Upper lobe of left lung (tissue), 6 donors: ENCODE measurements at regions not wholly inside any gene's neighbourhood (a gene's known extent, or its start where the extent isn't known, plus 50 kb on each side); places are given as distances from the start of the nearest gene placed in this dataset.
A peak's percentile ranks its signal among the peaks of the same experiment; 100 is the strongest.

ENCODE experiments used
- ATAC-seq, 2 donors: fragments of 200-7000 bp; cut with Tn5 transposase; one replicate each; pipeline ENCODE4 v1.9.1; 2022; ENCODE audit warnings: mild to moderate bottlenecking in 2 of 2, moderate library complexity in 2 of 2; ENCODE audit not compliant: low FRiP score in 2 of 2
- DNase-seq, 2 donors: peaks; one replicate each; pipeline ENCODE4 v3.0.0-alpha.2; 2019 to 2020
- H3K27ac ChIP-seq, 4 donors: fragments of 200-600 bp; sonication (generic); one replicate each; pipeline ENCODE4 v1.5.1; 2016 to 2019
- H3K27me3 ChIP-seq, 4 donors: fragments of 200-600 bp; sonication (generic); one replicate each; pipeline ENCODE4 v1.5.1; 2017 to 2019
- H3K36me3 ChIP-seq, 4 donors: fragments of 200-600 bp; sonication (generic); one replicate each; pipeline ENCODE4 v1.5.1; 2016 to 2019
- H3K4me1 ChIP-seq, 4 donors: fragments of 200-600 bp; sonication (generic); one replicate each; pipeline ENCODE4 v1.5.1; 2018 to 2019
- H3K4me3 ChIP-seq, 4 donors: fragments of 200-600 bp; sonication (generic); one replicate each; pipeline ENCODE4 v1.5.1; 2017 to 2019; ENCODE audit warnings: mild to moderate bottlenecking in 2 of 4, moderate library complexity in 1 of 4
- H3K9me3 ChIP-seq, 4 donors: fragments of 200-600 bp; sonication (generic); one replicate each; pipeline ENCODE4 v1.5.1; 2018 to 2019
- CTCF ChIP-seq, 6 experiments: fragments of 450-650 bp in 4 of 6; fragments of 200-600 bp in 2 of 6; sonication (generic) in 2 of 6; IDR thresholded peaks; one replicate each; pipeline ENCODE4 v1.5.1; 2016 to 2019; ENCODE audit warnings: antibody characterized with exemption in 6 of 6
- EP300 ChIP-seq, 4 donors: sonication (generic); formaldehyde crosslinking; IDR thresholded peaks; one replicate each; pipeline ENCODE4 v1.5.1; 2017; ENCODE audit warnings: antibody characterized with exemption in 4 of 4, control low read depth in 2 of 4
- POLR2A ChIP-seq, 4 donors: fragments of 450-650 bp; IDR thresholded peaks; one replicate each; pipeline ENCODE4 v1.5.1; 2016 to 2017; ENCODE audit warnings: antibody characterized with exemption in 4 of 4, mild to moderate bottlenecking in 2 of 4
- POLR2AphosphoS5 ChIP-seq, 2 donors: sonication (generic); formaldehyde crosslinking; IDR thresholded peaks; one replicate each; pipeline ENCODE4 v1.5.1; 2017; ENCODE audit warnings: antibody characterized with exemption in 2 of 2
- WGBS, 2 donors: methylation state at CpG; one replicate each; pipeline ENCODE4 v1.1.5; 2017 to 2018; 5-methylcytosine and 5-hydroxymethylcytosine counted together
- donor health status: DM: no; HTN: no; CAD: no; lungs with moderate emphysema.
- donor health status: DM: no; HTN: yes; CAD: no; lungs with severe emphysema.

GRCh38 chr13:23059173-23059572 lies 121.6 kb upstream of the SGCG start:
- Histone ChIP-seq H3K27me3 (no peaks in the 10 kb centered on the region), H3K4me3 (no peak overlapping the region), H3K9me3 (no peaks in the 10 kb centered on the region), H3K4me1 (no peaks in the 10 kb centered on the region), H3K36me3 (no peaks in the 10 kb centered on the region), H3K27ac (no peak overlapping the region)
- TF ChIP-seq POLR2A (IDR thresholded peaks at IDR 0.05) = no peak
- no peak for TF ChIP-seq EP300 (IDR thresholded peaks at IDR 0.05)
- TF ChIP-seq CTCF (IDR thresholded peaks at IDR 0.05) = no peak
- no peak for TF ChIP-seq POLR2AphosphoS5 (IDR thresholded peaks at IDR 0.05)
- DNase-seq (no peak), ATAC-seq (no peak)

DNA sequence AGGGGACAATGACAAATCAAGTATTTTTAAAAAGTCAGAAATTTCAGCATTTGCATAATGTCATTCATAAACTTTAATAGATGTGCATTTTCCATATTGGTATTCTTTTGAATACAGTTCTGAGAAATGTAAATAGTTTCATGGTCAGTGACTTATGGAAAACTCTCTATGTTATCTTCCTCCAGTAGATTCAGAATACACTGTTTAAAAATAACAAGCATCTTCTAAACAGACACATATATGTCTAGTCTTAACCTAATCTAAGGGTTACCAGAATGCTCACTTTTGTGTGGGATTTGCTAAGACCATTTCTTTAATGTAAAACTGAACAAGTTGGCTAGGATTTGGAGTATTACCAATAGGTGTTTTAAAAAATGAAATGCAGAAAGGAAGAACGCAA lies 119.8 kb upstream of the SGCG start:
- ATAC-seq = no peak
- WGBS, 2 donors = 93 to 98% methylated on average over 1 of the region's 1 CpG

DNA sequence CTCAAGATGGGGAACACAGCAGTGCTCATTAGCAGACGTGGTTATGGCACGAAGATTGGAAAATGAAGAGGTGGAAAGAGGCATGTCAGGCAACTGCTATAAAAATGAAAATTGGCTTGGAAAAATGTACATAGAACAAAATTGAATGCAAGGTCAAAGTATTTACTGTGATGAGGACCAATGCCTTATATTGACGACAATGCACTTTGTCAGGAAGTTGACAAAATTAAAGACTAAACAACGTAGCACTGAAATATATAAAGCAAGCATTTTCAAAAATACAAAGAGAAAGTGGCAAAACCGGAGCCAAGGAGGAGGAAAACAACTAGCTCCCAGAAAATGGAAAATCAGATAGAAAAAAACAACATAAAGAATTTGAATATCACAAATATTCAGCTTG lies 113.7 kb upstream of the SGCG start:
- 68 to 75% methylated on average over 5 of the region's 5 CpGs for WGBS, 2 donors
- TF ChIP-seq CTCF (IDR thresholded peaks at IDR 0.05) (no peak), EP300 (IDR thresholded peaks at IDR 0.05) (no peak), POLR2AphosphoS5 (IDR thresholded peaks at IDR 0.05) (no peak), POLR2A (IDR thresholded peaks at IDR 0.05) (no peak)
- Histone ChIP-seq H3K27ac (no peak overlapping the region), H3K4me1 (no peaks in the 10 kb centered on the region), H3K27me3 (no peaks in the 10 kb centered on the region), H3K4me3 (no peak overlapping the region), H3K9me3 (no peaks in the 10 kb centered on the region), H3K36me3 (no peaks in the 10 kb centered on the region)
- ATAC-seq = no peak
- no peak for DNase-seq

More for the DNA sequence above, 119.8 kb upstream of the SGCG start:
- no peak for DNase-seq
- no peak for TF ChIP-seq POLR2AphosphoS5 (IDR thresholded peaks at IDR 0.05)
- no peak for TF ChIP-seq POLR2A (IDR thresholded peaks at IDR 0.05)
- TF ChIP-seq EP300 (IDR thresholded peaks at IDR 0.05) = no peak
- no peaks in the 10 kb centered on the region for H3K9me3 ChIP-seq
- no peaks in the 10 kb centered on the region for H3K36me3 ChIP-seq
- no peaks in the 10 kb centered on the region for H3K4me1 ChIP-seq
- no peaks in the 10 kb centered on the region for H3K27me3 ChIP-seq
- no peak overlapping the region for H3K27ac ChIP-seq
- H3K4me3 ChIP-seq = no peak overlapping the region

- peak in 1 of 2 donors; percentile 81 for ATAC-seq
- H3K27ac ChIP-seq = no peak overlapping the region
- no peaks in the 10 kb centered on the region for H3K27me3 ChIP-seq
- TF ChIP-seq CTCF (IDR thresholded peaks at IDR 0.05) = no peak
- TF ChIP-seq POLR2A (IDR thresholded peaks at IDR 0.05) = no peak
- TF ChIP-seq EP300 (IDR thresholded peaks at IDR 0.05) = no peak
- no peak for TF ChIP-seq POLR2AphosphoS5 (IDR thresholded peaks at IDR 0.05)
- H3K4me3 ChIP-seq = no peak overlapping the region
- H3K36me3 ChIP-seq = no peaks in the 10 kb centered on the region
- no peaks in the 10 kb centered on the region for H3K9me3 ChIP-seq
- WGBS, 2 donors = 74 to 81% methylated on average over 1 of the region's 1 CpG
- no peak for DNase-seq
- H3K4me1 ChIP-seq = no peaks in the 10 kb centered on the region
These were observed 111.2 kb upstream of the SGCG start for GRCh38 chr13:23069566-23069965.

DNA sequence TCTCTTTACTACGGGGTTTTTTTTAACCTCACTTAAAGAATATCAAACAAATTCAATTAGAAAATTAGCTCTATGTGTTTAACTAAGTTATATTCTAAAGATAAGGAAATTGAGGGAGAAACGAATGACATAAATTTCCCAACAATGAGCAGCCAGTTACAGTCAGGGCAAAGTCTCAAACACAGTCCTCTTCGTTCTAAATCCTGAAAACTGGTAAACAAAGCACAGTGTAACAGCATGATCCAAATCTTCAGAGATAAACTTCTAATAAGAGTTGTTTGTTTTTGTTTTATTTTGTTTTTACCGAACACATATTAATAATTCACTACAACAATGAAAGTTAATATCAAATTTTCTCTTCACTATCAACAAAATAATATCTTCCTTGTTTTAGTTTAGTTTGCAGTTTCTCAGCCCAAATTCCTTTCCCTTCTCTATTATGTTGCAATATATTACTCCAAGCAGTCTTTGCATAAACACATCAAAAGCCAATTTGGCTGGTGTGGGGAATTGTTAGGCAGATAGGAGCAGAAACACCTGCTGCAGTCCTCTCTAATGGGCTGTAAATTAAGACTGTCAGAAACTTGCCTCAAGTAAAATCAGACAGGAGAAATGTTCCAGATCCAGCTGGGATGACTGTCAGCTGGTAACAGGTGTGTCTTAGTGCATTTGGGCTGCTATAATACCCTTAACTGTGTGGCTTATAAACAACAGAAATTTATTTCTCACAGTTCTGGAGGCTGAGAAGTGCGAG lies 106.5 kb upstream of the SGCG start:
- Histone ChIP-seq H3K27me3 (no peaks in the 10 kb centered on the region), H3K36me3 (no peaks in the 10 kb centered on the region), H3K27ac (no peak overlapping the region), H3K9me3 (no peaks in the 10 kb centered on the region), H3K4me3 (no peak overlapping the region), H3K4me1 (no peaks in the 10 kb centered on the region)
- WGBS, 2 donors = 55% methylated on average over 5 of the region's 5 CpGs
- TF ChIP-seq POLR2AphosphoS5 (IDR thresholded peaks at IDR 0.05) = no peak
- TF ChIP-seq POLR2A (IDR thresholded peaks at IDR 0.05) = no peak
- TF ChIP-seq CTCF (IDR thresholded peaks at IDR 0.05) = no peak
- TF ChIP-seq EP300 (IDR thresholded peaks at IDR 0.05) = no peak
- ATAC-seq (peak in 1 of 2 donors; percentile 46), DNase-seq (no peak)
